ENCODE measurements at regions not wholly inside any gene's neighbourhood (a gene's known extent, or its start where the extent isn't known, plus 50 kb on each side); places are given as distances from the start of the nearest gene placed in this dataset.

DNA sequence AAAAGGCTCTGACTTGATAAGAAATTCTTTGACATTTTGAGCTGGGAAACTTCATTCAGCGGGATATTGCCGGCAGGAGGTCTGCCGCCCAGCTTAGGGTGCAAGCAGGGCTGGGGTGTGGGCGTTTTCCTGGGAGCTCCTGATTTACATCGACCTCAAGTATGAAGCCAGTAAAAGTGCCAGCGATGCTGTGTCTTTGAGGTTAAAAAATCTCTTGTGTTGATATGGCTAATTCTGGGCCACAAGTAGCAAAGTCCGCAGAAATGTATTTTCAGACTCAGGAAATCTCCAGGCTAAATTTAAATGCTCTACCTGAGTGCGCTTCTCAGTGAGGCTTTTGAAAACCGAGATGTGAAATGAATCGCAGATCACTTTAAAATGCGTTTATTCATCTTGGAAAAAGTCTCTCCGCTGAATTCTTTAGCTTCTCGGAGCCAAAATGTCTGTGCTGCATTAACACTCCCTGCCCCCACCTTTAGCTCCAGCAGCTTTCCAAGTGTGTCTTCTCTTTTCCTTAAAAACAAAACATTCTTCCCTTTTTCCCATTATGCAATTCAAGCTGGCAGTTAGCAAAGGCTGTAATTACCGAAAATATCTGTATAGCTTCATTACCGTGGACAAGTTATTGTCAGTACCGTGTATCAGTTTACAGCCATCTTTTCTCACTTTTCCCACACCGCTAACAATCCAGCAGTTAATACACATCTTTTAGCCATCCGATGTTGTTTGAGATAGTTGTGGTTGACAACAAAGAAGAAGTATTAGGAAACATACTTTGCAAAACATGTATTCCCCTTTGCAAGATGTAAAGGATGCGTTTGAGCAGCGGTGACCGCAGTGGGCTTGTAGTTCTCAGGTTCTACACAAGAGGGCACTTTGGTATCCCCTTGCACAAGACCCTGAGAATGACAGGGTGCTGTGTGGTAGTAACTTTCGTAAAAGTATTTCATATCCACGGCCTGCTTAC lies 136.0 kb upstream of the STX18 start:
- no peaks in the 10 kb centered on the region for H3K36me3 ChIP-seq (ENCODE audit: low read depth)
- no peaks in the 10 kb centered on the region for H3K4me1 ChIP-seq (replicated peaks; ENCODE audit: insufficient read depth)
- no peaks in the 10 kb centered on the region for H4K20me1 ChIP-seq (ENCODE audit: insufficient read depth)
- no peaks in the 10 kb centered on the region for H3F3A ChIP-seq (ENCODE audit: insufficient read depth, low read depth)
- H3K9me3 ChIP-seq (ENCODE audit: insufficient read depth, low read depth) = no peaks in the 10 kb centered on the region
- H3K4me3 ChIP-seq = no peak overlapping the region
- ChIA-PET CTCF (interaction anchor here (0.5 to 1.0 kb wide), 2 partner anchors 93 to 203 kb away, joined by 3 to 5 read pairs; no protein-coding TSS in a partner anchor), POLR2A (ENCODE audit: unreplicated experiment) (no interaction called here)
- H3K27ac ChIP-seq = no peak overlapping the region
- no peak for TF ChIP-seq EZH2 (IDR thresholded peaks at IDR 0.05; ENCODE audit: low read depth)
- TF ChIP-seq, protein P1, sequence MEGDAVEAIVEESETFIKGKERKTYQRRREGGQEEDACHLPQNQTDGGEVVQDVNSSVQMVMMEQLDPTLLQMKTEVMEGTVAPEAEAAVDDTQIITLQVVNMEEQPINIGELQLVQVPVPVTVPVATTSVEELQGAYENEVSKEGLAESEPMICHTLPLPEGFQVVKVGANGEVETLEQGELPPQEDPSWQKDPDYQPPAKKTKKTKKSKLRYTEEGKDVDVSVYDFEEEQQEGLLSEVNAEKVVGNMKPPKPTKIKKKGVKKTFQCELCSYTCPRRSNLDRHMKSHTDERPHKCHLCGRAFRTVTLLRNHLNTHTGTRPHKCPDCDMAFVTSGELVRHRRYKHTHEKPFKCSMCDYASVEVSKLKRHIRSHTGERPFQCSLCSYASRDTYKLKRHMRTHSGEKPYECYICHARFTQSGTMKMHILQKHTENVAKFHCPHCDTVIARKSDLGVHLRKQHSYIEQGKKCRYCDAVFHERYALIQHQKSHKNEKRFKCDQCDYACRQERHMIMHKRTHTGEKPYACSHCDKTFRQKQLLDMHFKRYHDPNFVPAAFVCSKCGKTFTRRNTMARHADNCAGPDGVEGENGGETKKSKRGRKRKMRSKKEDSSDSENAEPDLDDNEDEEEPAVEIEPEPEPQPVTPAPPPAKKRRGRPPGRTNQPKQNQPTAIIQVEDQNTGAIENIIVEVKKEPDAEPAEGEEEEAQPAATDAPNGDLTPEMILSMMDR (conservative IDR thresholded peaks at IDR 0.05) = peak; percentile 36; the same call in 1 of the 2 replicates
- no peaks in the 10 kb centered on the region for H3K27me3 ChIP-seq (ENCODE audit: insufficient read depth, low read depth)
- no peaks in the 10 kb centered on the region for H3K79me2 ChIP-seq (ENCODE audit: low read depth)
- intact Hi-C loops (cut with micrococcal nuclease; ENCODE audit: unreplicated experiment) = no loop called here
- BruUV-seq (replicated peaks) = no TSS peak
- H3K4me2 ChIP-seq = no peak overlapping the region
- no peaks in the 10 kb centered on the region for H3K9me2 ChIP-seq (ENCODE audit: insufficient read depth)
- DNase-seq = no peak
- no peak overlapping the region for H2AFZ ChIP-seq

DNA sequence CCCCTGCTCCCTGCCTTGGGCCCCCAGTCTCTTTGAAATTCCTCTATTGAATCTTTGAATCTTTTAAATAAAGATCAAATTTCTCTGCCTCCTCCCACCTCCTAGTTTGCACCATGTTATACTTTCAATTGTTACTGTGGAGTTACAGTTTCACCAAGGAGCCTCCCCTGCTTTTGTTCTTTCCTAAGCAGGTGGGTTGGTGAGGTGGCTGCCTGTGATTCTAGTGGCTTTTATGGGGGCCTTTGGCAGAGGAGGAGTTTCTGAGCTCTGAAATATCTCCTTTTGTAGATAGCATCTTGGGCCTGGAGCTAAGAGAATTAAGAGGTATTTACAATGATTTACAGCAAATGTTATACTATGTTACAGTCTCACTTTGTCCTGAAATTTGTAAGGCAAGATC lies 133.8 kb upstream of the STX18 start:
- no peaks in the 10 kb centered on the region for H3K36me3 ChIP-seq (ENCODE audit: low read depth)
- H3K27me3 ChIP-seq (ENCODE audit: insufficient read depth, low read depth) = no peaks in the 10 kb centered on the region
- H3K4me1 ChIP-seq (replicated peaks; ENCODE audit: insufficient read depth) = no peaks in the 10 kb centered on the region
- ChIA-PET POLR2A (ENCODE audit: unreplicated experiment) (no interaction called here), CTCF (no interaction called here)
- no peak overlapping the region for H2AFZ ChIP-seq
- no peaks in the 10 kb centered on the region for H3K9me3 ChIP-seq (ENCODE audit: insufficient read depth, low read depth)
- H3K4me2 ChIP-seq = no peak overlapping the region
- DNase-seq = no peak
- no peaks in the 10 kb centered on the region for H3K79me2 ChIP-seq (ENCODE audit: low read depth)
- H3K9me2 ChIP-seq (ENCODE audit: insufficient read depth) = no peaks in the 10 kb centered on the region
- BruUV-seq (replicated peaks) = no TSS peak
- H4K20me1 ChIP-seq (ENCODE audit: insufficient read depth) = no peaks in the 10 kb centered on the region
- no peak overlapping the region for H3K27ac ChIP-seq
- intact Hi-C loops (cut with micrococcal nuclease; ENCODE audit: unreplicated experiment) = no loop called here
- no peaks in the 10 kb centered on the region for H3F3A ChIP-seq (ENCODE audit: insufficient read depth, low read depth)
- H3K4me3 ChIP-seq = no peak overlapping the region
- TF ChIP-seq EZH2 (IDR thresholded peaks at IDR 0.05; ENCODE audit: low read depth) = no peak
- TF ChIP-seq, protein P1 (conservative IDR thresholded peaks at IDR 0.05) = no peak

DNA sequence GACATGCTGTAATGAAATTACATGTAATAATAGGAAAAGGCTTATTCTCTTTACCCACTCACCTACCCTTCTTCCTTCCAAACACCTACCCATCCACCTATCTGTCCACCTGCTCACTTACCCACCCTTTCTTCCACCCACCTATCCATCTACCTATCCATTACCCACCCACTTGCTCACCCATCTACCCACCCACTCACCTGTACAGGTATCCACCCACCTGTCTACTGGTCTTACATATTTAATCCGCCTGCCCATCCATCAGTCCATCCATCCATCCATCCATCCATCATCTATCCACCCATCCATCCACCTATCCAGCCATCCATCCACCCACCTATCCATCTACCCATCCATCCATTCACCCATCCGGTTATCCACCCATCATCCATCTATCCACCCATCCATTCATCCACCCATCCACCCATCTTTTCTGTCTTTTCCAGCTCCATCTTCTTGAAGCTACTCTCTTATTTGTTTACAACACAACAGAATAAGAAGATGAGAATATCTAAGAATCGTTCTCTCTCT lies 133.3 kb upstream of the STX18 start:
- no TSS peak for BruUV-seq (replicated peaks)
- intact Hi-C loops (cut with micrococcal nuclease; ENCODE audit: unreplicated experiment) = no loop called here
- Histone ChIP-seq H3K4me2 (no peak overlapping the region), H3F3A (ENCODE audit: insufficient read depth, low read depth) (no peaks in the 10 kb centered on the region), H3K9me3 (ENCODE audit: insufficient read depth, low read depth) (no peaks in the 10 kb centered on the region), H3K79me2 (ENCODE audit: low read depth) (no peaks in the 10 kb centered on the region), H3K9me2 (ENCODE audit: insufficient read depth) (no peaks in the 10 kb centered on the region), H3K36me3 (ENCODE audit: low read depth) (no peaks in the 10 kb centered on the region), H2AFZ (no peak overlapping the region), H4K20me1 (ENCODE audit: insufficient read depth) (no peaks in the 10 kb centered on the region), H3K27me3 (ENCODE audit: insufficient read depth, low read depth) (no peaks in the 10 kb centered on the region), H3K4me3 (no peak overlapping the region), H3K4me1 (replicated peaks; ENCODE audit: insufficient read depth) (no peaks in the 10 kb centered on the region), H3K27ac (no peak overlapping the region)
- CTCF ChIA-PET = no interaction called here
- TF ChIP-seq, protein P1 (conservative IDR thresholded peaks at IDR 0.05) = no peak
- TF ChIP-seq EZH2 (IDR thresholded peaks at IDR 0.05; ENCODE audit: low read depth) = no peak
- POLR2A ChIA-PET (ENCODE audit: unreplicated experiment) = no interaction called here
- no peak for DNase-seq

Data from PC-9 (cell line).